ENCODE measurements at regions not wholly inside any gene's neighbourhood (a gene's known extent, or its start where the extent isn't known, plus 50 kb on each side); places are given as distances from the start of the nearest gene placed in this dataset.

- H4K20me1 ChIP-seq (ENCODE audit: insufficient read depth, low read length), result no peaks in the 10 kb centered on the region
- H3K4me3 ChIP-seq (ENCODE audit: low read depth in 1 of 2, low read length in 2 of 2), result no peak overlapping the region
- no peak overlapping the region for H3K27ac ChIP-seq (ENCODE audit: low read length)
- no peak overlapping the region for H3K4me2 ChIP-seq (ENCODE audit: insufficient read depth, low read length)
- no peaks in the 10 kb centered on the region for H3K36me3 ChIP-seq (ENCODE audit: insufficient read depth, low read length)
- H3K4me1 ChIP-seq (ENCODE audit: insufficient read depth, low read length), result no peaks in the 10 kb centered on the region
- no peak overlapping the region for H3K9ac ChIP-seq (ENCODE audit: low read depth, low read length)
- no peaks in the 10 kb centered on the region for H3K79me2 ChIP-seq (ENCODE audit: insufficient read depth, low read length)
- no peaks in the 10 kb centered on the region for H3K9me3 ChIP-seq (ENCODE audit: insufficient read depth, low read length, severe bottlenecking)
- ATAC-seq (ENCODE audit: insufficient read depth, low read depth) (no peak), DNase-seq (no peak)
- H3K27me3 ChIP-seq (ENCODE audit: insufficient read depth, low read length, poor library complexity), result no peaks in the 10 kb centered on the region
- no peak overlapping the region for H2AFZ ChIP-seq (ENCODE audit: low read depth, low read length)
- TF ChIP-seq EZH2 (IDR thresholded peaks at IDR 0.05; ENCODE audit: borderline replicate concordance, low read depth, low read length, severe bottlenecking), result no peak
- TF ChIP-seq CTCF (IDR thresholded peaks at IDR 0.05; ENCODE audit: borderline replicate concordance, extremely low read depth, low read length, poor library complexity, severe bottlenecking), result no peak
These were observed 727.7 kb downstream of the NTRK3 start for GRCh38 chr15:87528873-87529272.

GRCh38 chr15:87527875-87528274, 728.7 kb downstream of the NTRK3 start:
- DNase-seq, result no peak
- H3K27me3 ChIP-seq (ENCODE audit: insufficient read depth, low read length, poor library complexity), result no peaks in the 10 kb centered on the region
- H3K27ac ChIP-seq (ENCODE audit: low read length), result no peak overlapping the region
- H3K4me1 ChIP-seq (ENCODE audit: insufficient read depth, low read length), result no peaks in the 10 kb centered on the region
- no peaks in the 10 kb centered on the region for H3K36me3 ChIP-seq (ENCODE audit: insufficient read depth, low read length)
- ATAC-seq (ENCODE audit: insufficient read depth, low read depth), result no peak
- H2AFZ ChIP-seq (ENCODE audit: low read depth, low read length), result no peak overlapping the region
- H3K9me3 ChIP-seq (ENCODE audit: insufficient read depth, low read length, severe bottlenecking), result no peaks in the 10 kb centered on the region
- H3K9ac ChIP-seq (ENCODE audit: low read depth, low read length), result no peak overlapping the region
- no peak for TF ChIP-seq CTCF (IDR thresholded peaks at IDR 0.05; ENCODE audit: borderline replicate concordance, extremely low read depth, low read length, poor library complexity, severe bottlenecking)
- TF ChIP-seq EZH2 (IDR thresholded peaks at IDR 0.05; ENCODE audit: borderline replicate concordance, low read depth, low read length, severe bottlenecking), result no peak
- H4K20me1 ChIP-seq (ENCODE audit: insufficient read depth, low read length), result no peaks in the 10 kb centered on the region
- H3K4me2 ChIP-seq (ENCODE audit: insufficient read depth, low read length), result no peak overlapping the region
- H3K79me2 ChIP-seq (ENCODE audit: insufficient read depth, low read length), result no peaks in the 10 kb centered on the region
- no peak overlapping the region for H3K4me3 ChIP-seq (ENCODE audit: low read depth in 1 of 2, low read length in 2 of 2)

- Histone ChIP-seq H3K79me2 (ENCODE audit: insufficient read depth, low read length) (no peaks in the 10 kb centered on the region), H3K9ac (ENCODE audit: low read depth, low read length) (no peak overlapping the region), H4K20me1 (ENCODE audit: insufficient read depth, low read length) (no peaks in the 10 kb centered on the region), H3K4me2 (ENCODE audit: insufficient read depth, low read length) (no peak overlapping the region), H3K4me3 (ENCODE audit: low read depth in 1 of 2, low read length in 2 of 2) (no peak overlapping the region), H2AFZ (ENCODE audit: low read depth, low read length) (no peak overlapping the region), H3K27ac (ENCODE audit: low read length) (no peak overlapping the region), H3K36me3 (ENCODE audit: insufficient read depth, low read length) (no peaks in the 10 kb centered on the region), H3K4me1 (ENCODE audit: insufficient read depth, low read length) (no peaks in the 10 kb centered on the region), H3K27me3 (ENCODE audit: insufficient read depth, low read length, poor library complexity) (no peaks in the 10 kb centered on the region), H3K9me3 (ENCODE audit: insufficient read depth, low read length, severe bottlenecking) (no peaks in the 10 kb centered on the region)
- TF ChIP-seq CTCF (IDR thresholded peaks at IDR 0.05; ENCODE audit: borderline replicate concordance, extremely low read depth, low read length, poor library complexity, severe bottlenecking) (no peak), EZH2 (IDR thresholded peaks at IDR 0.05; ENCODE audit: borderline replicate concordance, low read depth, low read length, severe bottlenecking) (no peak)
- ATAC-seq (ENCODE audit: insufficient read depth, low read depth), result no peak
- no peak for DNase-seq
These were observed 729.1 kb downstream of the NTRK3 start for GRCh38 chr15:87527416-87527815.

- H3K4me1 ChIP-seq (ENCODE audit: insufficient read depth, low read length), result no peaks in the 10 kb centered on the region
- H3K79me2 ChIP-seq (ENCODE audit: insufficient read depth, low read length), result no peaks in the 10 kb centered on the region
- H3K27me3 ChIP-seq (ENCODE audit: insufficient read depth, low read length, poor library complexity), result no peaks in the 10 kb centered on the region
- no peak overlapping the region for H3K27ac ChIP-seq (ENCODE audit: low read length)
- H3K36me3 ChIP-seq (ENCODE audit: insufficient read depth, low read length), result no peaks in the 10 kb centered on the region
- no peak overlapping the region for H3K4me3 ChIP-seq (ENCODE audit: low read depth in 1 of 2, low read length in 2 of 2)
- no peaks in the 10 kb centered on the region for H3K9me3 ChIP-seq (ENCODE audit: insufficient read depth, low read length, severe bottlenecking)
- no peak overlapping the region for H3K4me2 ChIP-seq (ENCODE audit: insufficient read depth, low read length)
- no peak overlapping the region for H2AFZ ChIP-seq (ENCODE audit: low read depth, low read length)
- TF ChIP-seq CTCF (IDR thresholded peaks at IDR 0.05; ENCODE audit: borderline replicate concordance, extremely low read depth, low read length, poor library complexity, severe bottlenecking) (no peak), EZH2 (IDR thresholded peaks at IDR 0.05; ENCODE audit: borderline replicate concordance, low read depth, low read length, severe bottlenecking) (no peak)
- DNase-seq (no peak), ATAC-seq (ENCODE audit: insufficient read depth, low read depth) (no peak)
- H3K9ac ChIP-seq (ENCODE audit: low read depth, low read length), result no peak overlapping the region
- H4K20me1 ChIP-seq (ENCODE audit: insufficient read depth, low read length), result no peaks in the 10 kb centered on the region
These were observed 733.0 kb downstream of the NTRK3 start for GRCh38 chr15:87523516-87523915.
